GM12878 (cell line): ENCODE measurements at regions not wholly inside any gene's neighbourhood (a gene's known extent, or its start where the extent isn't known, plus 50 kb on each side); places are given as distances from the start of the nearest gene placed in this dataset.

ENCODE experiments used
- ATAC-seq: fragments of 200-7000 bp; cut with Tn5 transposase; 3 replicates; pipeline ENCODE4 v1.9.1; 2020; ENCODE audit warnings: mild to moderate bottlenecking, moderate library complexity
- BruUV-seq: library from RNA; stranded (reverse); fragments of 400-500 nt; replicated peaks from 2 replicates; lab custom pipeline; 2021; lab: Mats Ljungman, UMichigan
- CTCF ChIA-PET: fragments of 300-600 bp; sonication (Branson Sonifier 250); formaldehyde crosslinking; extraction: SDS; loops from one replicate; lab custom pipeline; 2021; ENCODE audit warnings: inconsistent platforms; lab: Yijun Ruan, JAX
- POLR2A ChIA-PET: fragments of 350-600 bp; formaldehyde crosslinking; extraction: SDS; loops from one replicate; lab custom pipeline; 2021; ENCODE audit warnings: inconsistent platforms; lab: Charles Lee
- RAD21 ChIA-PET: fragments of 300-600 bp; sonication (Branson Sonifier 250); formaldehyde crosslinking; loops from one replicate; lab custom pipeline; 2023; ENCODE audit warnings: antibody characterized with exemption; ENCODE audit not compliant: unreplicated experiment; lab: Charles Lee
- SMC1A ChIA-PET: fragments of 300-600 bp; sonication (Branson Sonifier 250); formaldehyde crosslinking; loops from one replicate; lab custom pipeline; 2023; ENCODE audit not compliant: unreplicated experiment, uncharacterized antibody; lab: Charles Lee
- DNase-seq: peaks from one replicate; pipeline ENCODE4 v3.0.0-alpha.2; 2011; ENCODE audit warnings: low read depth, low spot score
- FAIRE-seq: peaks from 3 replicates; lab custom pipeline; 2011; peaks lifted over from hg19 to GRCh38; lab: Jason Lieb, UNC
- H2AFZ ChIP-seq: 2 replicates; pipeline ENCODE4 v1.6.0; 2011; ENCODE audit warnings: low read depth, low read length, control low read depth; ENCODE audit not compliant: control insufficient read depth
- H3K27ac ChIP-seq: 2 replicates; pipeline ENCODE4 v1.5.1; 2011; ENCODE audit warnings: control low read depth; ENCODE audit not compliant: control insufficient read depth, insufficient read depth
- H3K27me3 ChIP-seq, 2 experiments: replicated peaks in 1 of 2; 2 replicates each; pipeline versions ENCODE4 v1.6.0 to v1.6.1; 2011; ENCODE audit warnings: low read length in 1 of 2; ENCODE audit not compliant: control insufficient read depth in 2 of 2, insufficient read depth in 2 of 2
- H3K36me3 ChIP-seq, 2 experiments: 2 replicates each; pipeline ENCODE4 v1.5.1; 2011; ENCODE audit warnings: low read length in 1 of 2; ENCODE audit not compliant: control insufficient read depth in 2 of 2, insufficient read depth in 2 of 2
- H3K4me1 ChIP-seq: 2 replicates; pipeline ENCODE4 v1.6.1; 2011; ENCODE audit warnings: mild to moderate bottlenecking, low read length, moderate library complexity, mixed read lengths; ENCODE audit not compliant: control insufficient read depth, insufficient read depth
- H3K4me2 ChIP-seq: 2 replicates; pipeline ENCODE4 v1.6.0; 2011; ENCODE audit warnings: control low read depth; ENCODE audit not compliant: control insufficient read depth, insufficient read depth
- H3K4me3 ChIP-seq: fragments of 200-600 bp; sonication (generic); 2 replicates; pipeline ENCODE4 v1.5.1; 2016
- H3K79me2 ChIP-seq: 2 replicates; pipeline ENCODE4 v1.6.0; 2011; ENCODE audit warnings: low read length; ENCODE audit not compliant: control insufficient read depth, insufficient read depth
- H3K9ac ChIP-seq: 2 replicates; pipeline ENCODE4 v1.8.0; 2011; ENCODE audit warnings: low read length, control low read depth, mixed read lengths; ENCODE audit not compliant: control insufficient read depth, insufficient read depth
- H3K9me3 ChIP-seq: replicated peaks from 3 replicates; pipeline ENCODE4 v1.5.1; 2011; ENCODE audit warnings: mild to moderate bottlenecking, low read length; ENCODE audit not compliant: control insufficient read depth, insufficient read depth
- H4K20me1 ChIP-seq: 2 replicates; pipeline ENCODE4 v1.6.0; 2011; ENCODE audit not compliant: control insufficient read depth, insufficient read depth
- EED ChIP-seq: sonication (generic); IDR thresholded peaks from 2 replicates; pipeline ENCODE4 v1.6.1; 2016; ENCODE audit warnings: antibody characterized with exemption, low read depth
- EGR1 ChIP-seq, 2 experiments: IDR thresholded peaks; 1 replicate in 1 of 2; 2 replicates in 1 of 2; pipeline ENCODE4 v1.6.1; 2011 to 2012; ENCODE audit warnings: low read depth in 2 of 2, low read length in 2 of 2, borderline replicate concordance in 1 of 2, mild to moderate bottlenecking in 1 of 2, moderate library complexity in 1 of 2
- ESRRA ChIP-seq: IDR thresholded peaks from 2 replicates; pipeline ENCODE4 v1.6.1; 2012; ENCODE audit warnings: mild to moderate bottlenecking, low read length, improper control_type of control experiment
- LARP7 ChIP-seq: fragments of 450-650 bp; IDR thresholded peaks from 2 replicates; pipeline ENCODE4 v1.6.1; 2017; ENCODE audit warnings: mild to moderate bottlenecking
- REST ChIP-seq: IDR thresholded peaks from 2 replicates; pipeline ENCODE4 v1.6.1; 2012; ENCODE audit warnings: mild to moderate bottlenecking, low read depth, low read length
- RFX5 ChIP-seq: IDR thresholded peaks from 2 replicates; pipeline ENCODE4 v1.6.1; 2011; ENCODE audit warnings: low read depth, low read length, improper control_type of control experiment
- SIN3A ChIP-seq: IDR thresholded peaks from 2 replicates; pipeline ENCODE4 v1.6.1; 2012; ENCODE audit warnings: low read depth, low read length, improper control_type of control experiment
- WGBS: methylation state at CpG from one replicate; pipeline ENCODE4 v1.1.6; 2016; ENCODE audit warnings: low lambda C conversion rate; ENCODE audit not compliant: insufficient replicate concordance, insufficient coverage; ENCODE audit errors: missing lambda C conversion rate; 5-methylcytosine and 5-hydroxymethylcytosine counted together
- in situ Hi-C: fragments of 300-500 bp; cut with MboI; formaldehyde crosslinking; loops from 9 replicates; pipeline ENCODE4 v1.14.3; 2018; ENCODE audit warnings: mixed read lengths
- intact Hi-C: fragments of 100-400 bp; cut with micrococcal nuclease; formaldehyde crosslinking; loops from one replicate; pipeline ENCODE4 v1.14.2; 2022; ENCODE audit not compliant: unreplicated experiment

- TF ChIP-seq EGR1 (IDR thresholded peaks at IDR 0.05; ENCODE audit: borderline replicate concordance in 1 of 2, low read depth in 2 of 2, low read length in 2 of 2) (no peak), ESRRA (no peak), SIN3A (no peak), LARP7 (no peak), RFX5 (no peak)
- TF ChIP-seq, all 136 proteins: peak for 0
These were observed 72.5 kb downstream of the MED10 start (continued) for GRCh38 chr5:6305853-6306252.

GRCh38 chr5:6302684-6303083 lies 75.7 kb downstream of the MED10 start:
- Histone ChIP-seq H3K4me1 (no peaks in the 10 kb centered on the region), H3K4me2 (no peak overlapping the region), H3K4me3 (no peak overlapping the region), H3K79me2 (no peaks in the 10 kb centered on the region), H4K20me1 (no peaks in the 10 kb centered on the region; the same call in none of the 2 replicates), H3K27ac (no peak overlapping the region), H3K36me3 (no peaks in the 10 kb centered on the region), H3K9ac (no peak overlapping the region), H2AFZ (no peak overlapping the region), H3K9me3 (no peaks in the 10 kb centered on the region), H3K27me3 (no peaks in the 10 kb centered on the region; a peak in 1 of 4 replicates)
- intact Hi-C loops, result no loop called here
- RAD21 ChIA-PET, result no interaction called here
- in situ Hi-C loops, result no loop called here
- FAIRE-seq, result no peak
- no peak for TF ChIP-seq EED
- TF ChIP-seq REST, result peak; percentile 85
- no peak for DNase-seq
- CTCF ChIA-PET, result interaction anchor here (1.1 kb wide), 1 partner anchor 26 kb away, joined by 3 read pairs; no protein-coding TSS in a partner anchor
- ATAC-seq, result no peak
- SMC1A ChIA-PET, result interaction anchor here (0.7 to 1.7 kb wide), 5 partner anchors 20 to 806 kb away, joined by 3 read pairs; no protein-coding TSS in a partner anchor
- BruUV-seq, result no TSS peak
- POLR2A ChIA-PET, result no interaction called here
- WGBS, result 67% methylated on average over 5 of the region's 5 CpGs
